HCT116 (cell line): ENCODE measurements at regions not wholly inside any gene's neighbourhood (a gene's known extent, or its start where the extent isn't known, plus 50 kb on each side); places are given as distances from the start of the nearest gene placed in this dataset.

Experiments
- ATAC-seq: fragments of 200-7000 bp; cut with Tn5 transposase; 2 replicates; pipeline ENCODE4 v1.9.1; 2020; ENCODE audit warnings: mild to moderate bottlenecking, moderate library complexity
- BruUV-seq: library from RNA; stranded (reverse); fragments of 400-500 nt; replicated peaks from 2 replicates; lab custom pipeline; 2021; lab: Mats Ljungman, UMichigan
- CTCF ChIA-PET: fragments of 300-600 bp; sonication (Branson Sonifier 250); formaldehyde crosslinking; loops from one replicate; lab custom pipeline; 2021; ENCODE audit warnings: antibody characterized with exemption; lab: Charles Lee
- POLR2A ChIA-PET: fragments of 300-600, 350-600 bp; sonication (Branson Sonifier 250); formaldehyde crosslinking; loops from one replicate; lab custom pipeline; 2021; ENCODE audit warnings: antibody characterized with exemption; lab: Charles Lee
- RAD21 ChIA-PET, 2 experiments: fragments of 300-600 bp; sonication (Branson Sonifier 250); formaldehyde crosslinking; loops; one replicate each; lab custom pipeline; 2023; ENCODE audit warnings: low total read pairs in 2 of 2; ENCODE audit not compliant: uncharacterized antibody in 2 of 2, unreplicated experiment in 2 of 2, low non-redundant PET in 1 of 2; lab: Charles Lee
- DNase-seq: peaks from one replicate; pipeline ENCODE4 v3.0.0-alpha.2; 2010; ENCODE audit warnings: low read depth, low spot score
- H2AFZ ChIP-seq: fragments of 200-600 bp; shearing (Covaris generic), sonication (generic); 2 replicates; pipeline ENCODE4 v1.6.1; 2017; ENCODE audit warnings: low read depth, mixed run types, mixed read lengths, antibody characterized with exemption, low read length; ENCODE audit not compliant: poor library complexity, severe bottlenecking
- H3K27ac ChIP-seq: 2 replicates; pipeline ENCODE4 v1.5.1; 2012; ENCODE audit warnings: low read depth, low read length
- H3K27me3 ChIP-seq: fragments of 200-600 bp; sonication (generic); 2 replicates; pipeline ENCODE4 v1.6.1; 2016; ENCODE audit warnings: mixed run types, low read length, mixed read lengths; ENCODE audit not compliant: insufficient read depth
- H3K36me3 ChIP-seq, 2 experiments: fragments of 200-500 bp in 1 of 2; fragments of 200-600 bp in 1 of 2; sonication (Bioruptor generic) in 1 of 2; sonication (generic) in 1 of 2; 2 replicates each; pipeline versions ENCODE4 v1.5.1 to v1.6.1; 2014 to 2016; ENCODE audit warnings: low read length in 2 of 2, inconsistent platforms in 1 of 2, mixed read lengths in 1 of 2, mixed run types in 1 of 2; ENCODE audit not compliant: insufficient read depth in 2 of 2, control insufficient read depth in 1 of 2
- H3K4me1 ChIP-seq, 2 experiments: fragments of 200-600 bp in 1 of 2; sonication (generic) in 1 of 2; 2 replicates each; pipeline versions ENCODE4 v1.5.1 to v1.6.1; 2012 to 2017; ENCODE audit warnings: low read length in 2 of 2, inconsistent platforms in 1 of 2, mild to moderate bottlenecking in 1 of 2, mixed read lengths in 1 of 2, mixed run types in 1 of 2, moderate library complexity in 1 of 2; ENCODE audit not compliant: insufficient read depth in 2 of 2, control insufficient read depth in 1 of 2
- H3K4me2 ChIP-seq: fragments of 200-600 bp; sonication (generic); 2 replicates; pipeline ENCODE4 v1.6.1; 2017; ENCODE audit warnings: mixed run types, low read length, mixed read lengths
- H3K4me3 ChIP-seq, 2 experiments: fragments of 200-600 bp in 1 of 2; sonication (generic) in 1 of 2; replicated peaks in 1 of 2; 2 replicates each; pipeline ENCODE4 v1.5.1; 2011 to 2016; ENCODE audit warnings: low read length in 2 of 2, control low read depth in 1 of 2, low read depth in 1 of 2, mild to moderate bottlenecking in 1 of 2, mixed read lengths in 1 of 2, mixed run types in 1 of 2
- H3K79me2 ChIP-seq: fragments of 200-600 bp; sonication (generic); 2 replicates; pipeline ENCODE4 v1.6.1; 2017; ENCODE audit warnings: mild to moderate bottlenecking, mixed run types, low read length, moderate library complexity, mixed read lengths; ENCODE audit not compliant: insufficient read depth
- H3K9ac ChIP-seq: fragments of 200-600 bp; sonication (generic); 2 replicates; pipeline ENCODE4 v1.6.1; 2016; ENCODE audit warnings: low read length, mixed read lengths
- H3K9me2 ChIP-seq: fragments of 200-600 bp; sonication (generic), shearing (Covaris generic); 2 replicates; pipeline ENCODE4 v1.6.1; 2017; ENCODE audit warnings: mixed run types, mild to moderate bottlenecking, moderate library complexity; ENCODE audit not compliant: insufficient read depth
- H3K9me3 ChIP-seq, 2 experiments: fragments of 200-500 bp in 1 of 2; fragments of 200-600 bp in 1 of 2; sonication (Bioruptor generic) in 1 of 2; sonication (generic) in 1 of 2; 2 replicates each; pipeline ENCODE4 v1.6.1; 2014 to 2017; ENCODE audit warnings: low read length in 2 of 2, mixed read lengths in 2 of 2, inconsistent platforms in 1 of 2, low read depth in 1 of 2, mild to moderate bottlenecking in 1 of 2, mixed run types in 1 of 2, moderate library complexity in 1 of 2; ENCODE audit not compliant: control insufficient read depth in 1 of 2, insufficient read depth in 1 of 2
- H4K20me1 ChIP-seq: fragments of 200-600 bp; sonication (generic), shearing (Covaris generic); 2 replicates; pipeline ENCODE4 v1.6.1; 2017; ENCODE audit warnings: mixed run types, mild to moderate bottlenecking, moderate library complexity; ENCODE audit not compliant: insufficient read depth
- CEBPB ChIP-seq: IDR thresholded peaks from 2 replicates; pipeline ENCODE4 v1.6.1; 2012; ENCODE audit warnings: low read depth
- EGR1 ChIP-seq: IDR thresholded peaks from 2 replicates; pipeline ENCODE4 v1.6.1; 2012; ENCODE audit warnings: low read depth
- EZH2 ChIP-seq: fragments of 200-600 bp; sonication (generic); IDR thresholded peaks from 2 replicates; pipeline ENCODE4 v1.6.1; 2017; ENCODE audit warnings: antibody characterized with exemption, mixed run types
- EZH2phosphoT487 ChIP-seq: fragments of 200-600 bp; IDR thresholded peaks from 2 replicates; pipeline ENCODE4 v1.6.1; 2018; ENCODE audit warnings: antibody characterized with exemption, borderline replicate concordance
- FOSL1 ChIP-seq: IDR thresholded peaks from 2 replicates; pipeline ENCODE4 v1.6.1; 2012; ENCODE audit warnings: low read depth
- JUND ChIP-seq: IDR thresholded peaks from 2 replicates; pipeline ENCODE4 v1.6.1; 2012
- POLR2AphosphoS5 ChIP-seq: IDR thresholded peaks from 2 replicates; pipeline ENCODE4 v1.6.1; 2011; ENCODE audit warnings: mild to moderate bottlenecking, low read depth, low read length, moderate library complexity
- RAD21 ChIP-seq: IDR thresholded peaks from 2 replicates; pipeline ENCODE4 v1.6.1; 2012; ENCODE audit warnings: low read depth, mild to moderate bottlenecking
- SIN3A ChIP-seq: IDR thresholded peaks from 2 replicates; pipeline ENCODE4 v1.6.1; 2012; ENCODE audit warnings: low read depth
- SP1 ChIP-seq: IDR thresholded peaks from 2 replicates; pipeline ENCODE4 v1.6.1; 2012; ENCODE audit warnings: low read depth
- SRF ChIP-seq: IDR thresholded peaks from 2 replicates; pipeline ENCODE4 v1.6.1; 2012; ENCODE audit warnings: low read depth
- TCF7L2 ChIP-seq: IDR thresholded peaks from 2 replicates; pipeline ENCODE4 v1.7.0; 2011; ENCODE audit warnings: borderline replicate concordance, inconsistent platforms; ENCODE audit not compliant: insufficient read depth, insufficient read length; ENCODE audit errors: extremely low read depth
- YY1 ChIP-seq: IDR thresholded peaks from 2 replicates; pipeline ENCODE4 v1.6.1; 2011; ENCODE audit warnings: low read length, low read depth, moderate library complexity, mild to moderate bottlenecking; ENCODE audit not compliant: insufficient replicate concordance; ENCODE audit errors: extremely low read depth
- ZFX ChIP-seq: fragments of 450-650 bp; IDR thresholded peaks from 2 replicates; pipeline ENCODE4 v1.6.1; 2017
- intact Hi-C: fragments of 100-400 bp; cut with micrococcal nuclease; formaldehyde crosslinking; loops from 2 replicates; pipeline ENCODE4 v1.10.0; 2022
- TF ChIP-seq, protein P1 (sequence below), 3 experiments: fragments of 200-600 bp in 1 of 3; sonication (generic) in 1 of 3; IDR thresholded peaks in 2 of 3; conservative IDR thresholded peaks in 1 of 3; 2 replicates each; pipeline ENCODE4 v1.5.1; 2012 to 2017; ENCODE audit warnings: low read depth in 2 of 3, low read length in 2 of 3, antibody characterized with exemption in 1 of 3, borderline replicate concordance in 1 of 3, control low read depth in 1 of 3, mild to moderate bottlenecking in 1 of 3, mixed read lengths in 1 of 3, mixed run types in 1 of 3, moderate library complexity in 1 of 3; ENCODE audit not compliant: insufficient read depth in 1 of 3
- TF ChIP-seq, protein P2 (sequence below): IDR thresholded peaks from 2 replicates; pipeline ENCODE4 v1.6.1; 2012
- TF ChIP-seq, protein P3 (sequence below): IDR thresholded peaks from 2 replicates; pipeline ENCODE4 v1.6.1; 2011; ENCODE audit warnings: mild to moderate bottlenecking, low read length, moderate library complexity; ENCODE audit not compliant: insufficient replicate concordance; ENCODE audit errors: extremely low read depth
- TF ChIP-seq, protein P4 (sequence below): IDR thresholded peaks from 2 replicates; pipeline ENCODE4 v1.6.1; 2012

DNA sequence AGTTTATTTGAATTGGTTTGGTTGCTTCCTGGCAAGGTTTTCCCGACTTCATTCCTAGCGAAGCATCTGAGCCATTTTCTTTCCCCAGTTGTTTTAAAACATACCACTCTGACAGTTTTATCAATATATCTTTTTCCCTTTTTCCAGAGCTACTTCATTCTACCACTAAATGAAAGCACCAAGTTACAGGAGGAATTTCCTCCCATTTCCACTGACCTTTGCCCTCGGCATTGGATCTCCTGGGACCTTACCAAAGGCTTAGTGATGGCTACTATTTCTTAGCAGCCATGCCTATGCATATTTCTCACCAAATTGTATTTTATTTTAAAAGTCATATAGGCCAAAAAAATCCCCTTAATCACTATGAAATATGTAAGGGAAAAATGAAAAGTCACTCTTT, 150.5 kb downstream of the ZNF330 start:
- Histone ChIP-seq H4K20me1 (no peaks in the 10 kb centered on the region), H3K9me2 (no peaks in the 10 kb centered on the region), H3K79me2 (no peaks in the 10 kb centered on the region), H3K9me3 (no peaks in the 10 kb centered on the region), H3K4me1 (peaks cover 0 to 6% of the 10 kb centered on the region in 2 experiments; a peak in 2 of 4 replicates), H3K27ac (no peak overlapping the region), H3K27me3 (no peaks in the 10 kb centered on the region), H2AFZ (no peak overlapping the region), H3K4me2 (no peak overlapping the region), H3K36me3 (no peaks in the 10 kb centered on the region), H3K4me3 (no peak overlapping the region), H3K9ac (no peak overlapping the region)
- ChIA-PET RAD21 (no interaction called here), POLR2A (no interaction called here), CTCF (no interaction called here)
- ATAC-seq (no peak), DNase-seq (no peak)
- TF ChIP-seq JUND (no peak), FOSL1 (no peak)
- intact Hi-C loops: no loop called here
- BruUV-seq: no TSS peak

DNA sequence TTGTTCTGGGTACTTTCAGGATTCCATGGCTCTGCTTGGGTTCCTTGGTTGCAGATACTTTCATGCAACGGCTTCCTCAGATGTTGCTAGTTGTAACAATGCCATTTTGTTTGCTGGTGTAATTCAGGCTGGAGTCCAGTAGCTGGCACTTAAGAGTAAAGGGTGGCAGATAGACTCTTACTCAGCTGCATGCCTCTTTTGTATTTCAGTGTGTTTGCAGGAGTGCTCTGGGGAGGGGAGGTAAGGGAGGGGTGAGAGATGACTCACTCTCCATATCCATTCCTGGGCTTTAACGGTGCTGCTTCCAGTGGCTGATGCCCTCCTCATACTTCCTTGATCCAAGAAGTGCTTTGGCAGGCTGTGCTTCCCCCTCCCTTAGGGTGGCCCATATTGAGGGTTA, 155.2 kb downstream of the ZNF330 start:
- no peaks in the 10 kb centered on the region for H3K9me2 ChIP-seq
- no peaks in the 10 kb centered on the region for H3K79me2 ChIP-seq
- no peaks in the 10 kb centered on the region for H3K27me3 ChIP-seq
- BruUV-seq: no TSS peak
- ChIA-PET RAD21 (no interaction called here), POLR2A (no interaction called here), CTCF (interaction anchor here (0.6 kb wide), 1 partner anchor 30 kb away, joined by 3 read pairs; no protein-coding TSS in a partner anchor)
- H3K4me1 ChIP-seq: peaks cover 0 to 7% of the 10 kb centered on the region in 2 experiments; a peak in 2 of 4 replicates
- H2AFZ ChIP-seq: peak overlapping the region; percentile 65
- intact Hi-C loops: no loop called here
- H4K20me1 ChIP-seq: no peaks in the 10 kb centered on the region
- H3K9me3 ChIP-seq: no peaks in the 10 kb centered on the region
- peak overlapping the region; percentile 25; the same call in 1 of the 2 replicates for H3K4me2 ChIP-seq
- H3K36me3 ChIP-seq: no peaks in the 10 kb centered on the region
- ATAC-seq: peak; percentile 97
- peak; percentile 65 for DNase-seq
- no peak overlapping the region for H3K4me3 ChIP-seq
- no peak overlapping the region for H3K27ac ChIP-seq
- no peak overlapping the region for H3K9ac ChIP-seq
- TF ChIP-seq ZFX (no peak), SIN3A (no peak), SRF (no peak), YY1 (no peak), EGR1 (no peak), POLR2AphosphoS5 (no peak), TCF7L2 (no peak), EZH2 (no peak), RAD21 (peak; percentile 70), EZH2phosphoT487 (no peak), JUND (peak; percentile 50), SP1 (no peak), CEBPB (no peak), FOSL1 (peak; percentile 61)
- TF ChIP-seq, protein P1, sequence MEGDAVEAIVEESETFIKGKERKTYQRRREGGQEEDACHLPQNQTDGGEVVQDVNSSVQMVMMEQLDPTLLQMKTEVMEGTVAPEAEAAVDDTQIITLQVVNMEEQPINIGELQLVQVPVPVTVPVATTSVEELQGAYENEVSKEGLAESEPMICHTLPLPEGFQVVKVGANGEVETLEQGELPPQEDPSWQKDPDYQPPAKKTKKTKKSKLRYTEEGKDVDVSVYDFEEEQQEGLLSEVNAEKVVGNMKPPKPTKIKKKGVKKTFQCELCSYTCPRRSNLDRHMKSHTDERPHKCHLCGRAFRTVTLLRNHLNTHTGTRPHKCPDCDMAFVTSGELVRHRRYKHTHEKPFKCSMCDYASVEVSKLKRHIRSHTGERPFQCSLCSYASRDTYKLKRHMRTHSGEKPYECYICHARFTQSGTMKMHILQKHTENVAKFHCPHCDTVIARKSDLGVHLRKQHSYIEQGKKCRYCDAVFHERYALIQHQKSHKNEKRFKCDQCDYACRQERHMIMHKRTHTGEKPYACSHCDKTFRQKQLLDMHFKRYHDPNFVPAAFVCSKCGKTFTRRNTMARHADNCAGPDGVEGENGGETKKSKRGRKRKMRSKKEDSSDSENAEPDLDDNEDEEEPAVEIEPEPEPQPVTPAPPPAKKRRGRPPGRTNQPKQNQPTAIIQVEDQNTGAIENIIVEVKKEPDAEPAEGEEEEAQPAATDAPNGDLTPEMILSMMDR (IDR thresholded peaks at IDR 0.05 in 2 of 3, conservative IDR thresholded peaks at IDR 0.05 in 1 of 3; ENCODE audit: borderline replicate concordance in 1 of 3, insufficient read depth in 1 of 3, low read depth in 2 of 3, low read length in 2 of 3): peak; percentile 41 to 48 (median 47); a peak in 4 of 6 replicates
- TF ChIP-seq, protein P2, sequence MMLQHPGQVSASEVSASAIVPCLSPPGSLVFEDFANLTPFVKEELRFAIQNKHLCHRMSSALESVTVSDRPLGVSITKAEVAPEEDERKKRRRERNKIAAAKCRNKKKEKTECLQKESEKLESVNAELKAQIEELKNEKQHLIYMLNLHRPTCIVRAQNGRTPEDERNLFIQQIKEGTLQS: no peak
- TF ChIP-seq, protein P3, sequence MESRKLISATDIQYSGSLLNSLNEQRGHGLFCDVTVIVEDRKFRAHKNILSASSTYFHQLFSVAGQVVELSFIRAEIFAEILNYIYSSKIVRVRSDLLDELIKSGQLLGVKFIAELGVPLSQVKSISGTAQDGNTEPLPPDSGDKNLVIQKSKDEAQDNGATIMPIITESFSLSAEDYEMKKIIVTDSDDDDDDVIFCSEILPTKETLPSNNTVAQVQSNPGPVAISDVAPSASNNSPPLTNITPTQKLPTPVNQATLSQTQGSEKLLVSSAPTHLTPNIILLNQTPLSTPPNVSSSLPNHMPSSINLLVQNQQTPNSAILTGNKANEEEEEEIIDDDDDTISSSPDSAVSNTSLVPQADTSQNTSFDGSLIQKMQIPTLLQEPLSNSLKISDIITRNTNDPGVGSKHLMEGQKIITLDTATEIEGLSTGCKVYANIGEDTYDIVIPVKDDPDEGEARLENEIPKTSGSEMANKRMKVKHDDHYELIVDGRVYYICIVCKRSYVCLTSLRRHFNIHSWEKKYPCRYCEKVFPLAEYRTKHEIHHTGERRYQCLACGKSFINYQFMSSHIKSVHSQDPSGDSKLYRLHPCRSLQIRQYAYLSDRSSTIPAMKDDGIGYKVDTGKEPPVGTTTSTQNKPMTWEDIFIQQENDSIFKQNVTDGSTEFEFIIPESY: no peak
- TF ChIP-seq, protein P4, sequence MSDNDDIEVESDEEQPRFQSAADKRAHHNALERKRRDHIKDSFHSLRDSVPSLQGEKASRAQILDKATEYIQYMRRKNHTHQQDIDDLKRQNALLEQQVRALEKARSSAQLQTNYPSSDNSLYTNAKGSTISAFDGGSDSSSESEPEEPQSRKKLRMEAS: no peak
